NAMALWA (cell line): ENCODE measurements at regions not wholly inside any gene's neighbourhood (a gene's known extent, or its start where the extent isn't known, plus 50 kb on each side); places are given as distances from the start of the nearest gene placed in this dataset.

ENCODE experiments used
- DNase-seq: peaks from one replicate; pipeline ENCODE4 v3.0.0-alpha.2; 2015; ENCODE audit warnings: low spot score

DNA sequence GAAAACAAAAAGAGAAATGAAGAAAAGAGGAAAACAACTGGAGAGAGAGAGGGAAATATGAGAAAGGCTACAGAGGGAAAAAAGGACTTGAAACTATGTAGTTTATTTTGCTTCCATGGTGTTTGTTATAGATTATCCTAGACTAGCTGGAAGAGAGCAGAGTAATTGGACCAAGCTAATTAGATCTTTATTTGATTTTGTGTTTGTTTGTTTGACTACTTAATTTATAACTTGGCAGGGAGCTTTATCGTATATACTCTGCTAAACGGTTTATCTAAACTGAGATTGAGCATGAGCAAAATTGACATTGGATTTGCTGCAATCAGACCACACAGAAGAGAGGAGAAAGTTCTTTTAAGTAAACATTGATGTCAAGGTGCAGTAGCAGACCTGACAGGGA lies 443.8 kb upstream of the USP24 start:
- no peak for DNase-seq

DNA sequence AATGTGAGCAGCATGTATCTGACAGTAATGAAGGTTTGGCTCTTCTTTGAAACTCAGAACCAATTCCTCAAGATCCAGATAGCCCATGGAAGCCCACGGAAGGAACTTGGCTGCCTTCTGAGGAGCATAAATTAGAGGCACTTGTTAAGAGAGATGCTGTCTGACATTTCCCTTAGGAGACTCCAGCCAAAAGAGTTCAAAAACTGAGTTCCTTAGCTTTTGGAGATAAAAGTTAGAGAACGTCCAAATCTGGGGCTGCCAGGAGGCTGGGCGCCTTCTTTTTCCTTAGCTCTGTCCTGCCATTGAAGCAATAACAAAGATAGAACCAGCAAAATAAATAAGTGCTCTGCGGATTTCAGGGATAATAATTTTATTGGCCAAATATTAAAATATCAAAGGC lies 439.6 kb upstream of the USP24 start:
- DNase-seq, result no peak

DNA sequence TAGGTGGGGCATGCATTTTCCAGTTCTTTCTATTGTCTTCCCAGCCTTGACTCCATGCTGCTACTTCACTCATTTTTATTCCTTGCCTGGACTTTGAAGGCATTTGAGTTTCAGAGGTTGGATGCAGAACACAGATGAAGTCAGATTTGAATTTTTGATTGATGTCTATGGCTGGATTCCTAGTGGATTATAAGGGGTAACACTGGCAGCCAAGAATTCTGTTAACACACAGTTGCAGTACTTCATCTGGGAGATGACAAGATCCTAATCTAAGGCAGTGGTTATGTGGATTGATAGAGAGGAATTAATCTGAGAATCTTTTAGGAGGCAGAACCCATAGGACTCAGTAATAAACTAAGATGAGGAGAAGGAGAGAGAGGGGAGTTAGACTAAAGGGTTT lies 439.0 kb upstream of the USP24 start:
- DNase-seq, result no peak

DNA sequence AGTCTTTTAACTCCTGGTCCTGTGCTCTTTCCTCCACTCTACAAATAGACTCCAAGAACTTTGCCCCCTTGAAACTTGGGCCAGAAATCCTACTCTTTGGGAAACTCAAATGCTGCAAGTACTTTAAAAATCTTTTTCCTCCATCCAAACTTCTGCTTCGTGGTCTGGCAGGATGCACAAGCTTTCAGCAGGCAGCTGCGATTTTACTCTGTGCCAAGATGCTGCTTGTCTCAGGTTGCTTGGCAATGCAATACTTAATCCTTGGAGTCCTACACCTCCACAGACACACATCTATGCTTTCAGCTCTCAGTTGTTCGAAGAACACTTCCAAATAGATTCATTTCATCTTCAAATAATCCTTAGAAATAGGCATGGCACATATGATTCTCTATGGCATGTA lies 435.3 kb upstream of the USP24 start:
- DNase-seq, result no peak

DNA sequence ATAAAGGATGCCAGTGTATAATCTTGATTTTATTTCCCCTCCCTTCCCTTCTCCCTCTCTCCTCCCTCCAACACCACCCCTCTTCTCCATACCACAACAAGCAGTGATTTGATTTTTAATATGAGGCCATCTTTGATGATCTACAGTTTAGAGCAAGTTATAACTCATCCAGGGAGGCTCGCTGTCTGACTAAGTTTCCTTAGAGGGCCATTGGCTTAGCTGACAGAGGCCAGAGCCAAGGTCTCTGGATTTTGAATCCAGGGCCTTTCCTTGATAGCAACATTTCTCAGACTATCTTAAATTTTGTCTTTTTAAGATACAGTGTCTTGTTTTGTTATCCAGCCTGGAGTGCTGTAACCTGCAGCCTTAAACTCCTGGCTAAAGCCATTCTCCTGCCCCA lies 431.0 kb upstream of the USP24 start:
- no peak for DNase-seq

DNA sequence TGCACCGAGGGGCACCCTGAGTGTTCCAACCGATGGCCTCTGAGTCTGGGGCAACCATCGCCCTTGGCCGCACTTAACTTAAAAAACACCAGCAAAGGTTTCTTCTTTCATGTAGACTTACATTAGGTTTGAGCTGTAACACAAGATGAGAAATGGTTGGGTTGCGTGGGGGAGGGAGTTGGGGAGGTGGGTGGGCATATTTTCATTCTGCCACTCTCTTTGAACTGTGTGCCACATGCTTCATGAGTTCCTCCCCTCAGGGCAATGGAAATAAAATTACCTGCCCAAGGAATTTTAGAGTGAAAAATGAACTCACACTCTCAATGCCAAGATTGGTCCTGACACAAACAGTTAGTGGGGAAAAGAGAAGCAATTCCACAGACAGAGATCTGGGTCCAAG lies 430.1 kb upstream of the USP24 start:
- DNase-seq, result no peak

DNA sequence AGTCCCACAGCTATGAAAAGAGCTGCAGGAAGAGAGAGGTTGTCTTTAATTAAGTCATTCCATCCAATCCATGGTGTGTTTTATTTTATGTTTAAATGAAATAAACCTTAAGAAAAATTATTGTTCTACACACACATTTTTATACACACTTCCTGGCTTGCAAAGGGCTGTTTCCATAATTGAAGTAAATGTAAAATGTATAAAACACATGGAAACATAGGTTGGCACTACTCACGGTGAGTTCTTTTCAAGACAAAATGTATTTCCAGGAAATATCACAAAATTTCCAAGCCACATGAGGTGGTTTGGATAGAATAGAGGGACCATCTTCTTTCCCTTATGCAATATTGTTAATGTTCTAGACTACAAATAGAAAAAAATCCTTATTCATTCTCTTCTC lies 426.8 kb upstream of the USP24 start:
- no peak for DNase-seq

DNA sequence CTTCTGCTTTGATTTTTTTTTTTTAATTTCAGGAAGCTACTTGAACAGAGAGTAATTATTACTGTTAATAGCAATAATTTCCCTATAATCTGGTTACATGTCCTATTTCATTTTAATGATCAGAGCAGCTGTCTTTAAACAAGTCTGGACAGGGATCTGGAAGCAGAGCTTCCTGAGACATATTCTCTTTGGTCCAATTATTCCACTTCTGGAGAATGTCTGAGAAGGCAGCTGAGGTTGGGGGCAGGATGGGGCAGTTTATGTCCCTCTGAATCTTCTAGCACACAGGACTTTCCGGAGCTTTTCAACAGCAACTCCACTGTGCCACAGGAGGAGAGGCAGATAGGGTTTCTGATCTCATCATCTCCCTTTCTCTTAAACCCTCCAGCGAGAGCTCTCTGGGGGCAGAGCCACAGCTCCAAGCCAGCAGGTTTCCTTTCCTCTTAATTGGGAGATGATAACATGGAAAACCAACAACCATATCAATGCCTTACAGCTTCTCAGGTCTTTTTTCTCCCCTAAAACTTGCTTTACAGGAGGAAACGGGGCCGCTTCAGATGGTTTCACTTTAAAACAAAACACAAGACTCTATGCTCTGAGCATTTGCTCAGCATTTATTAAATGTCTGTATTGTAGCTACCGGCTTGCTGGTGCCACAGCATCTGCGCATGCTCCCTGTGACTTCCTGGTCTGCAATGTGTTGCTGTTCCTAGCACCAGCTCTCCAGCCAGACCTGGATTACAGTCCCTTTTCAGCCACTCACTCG lies 425.7 kb upstream of the USP24 start:
- peak; percentile 51 for DNase-seq

DNA sequence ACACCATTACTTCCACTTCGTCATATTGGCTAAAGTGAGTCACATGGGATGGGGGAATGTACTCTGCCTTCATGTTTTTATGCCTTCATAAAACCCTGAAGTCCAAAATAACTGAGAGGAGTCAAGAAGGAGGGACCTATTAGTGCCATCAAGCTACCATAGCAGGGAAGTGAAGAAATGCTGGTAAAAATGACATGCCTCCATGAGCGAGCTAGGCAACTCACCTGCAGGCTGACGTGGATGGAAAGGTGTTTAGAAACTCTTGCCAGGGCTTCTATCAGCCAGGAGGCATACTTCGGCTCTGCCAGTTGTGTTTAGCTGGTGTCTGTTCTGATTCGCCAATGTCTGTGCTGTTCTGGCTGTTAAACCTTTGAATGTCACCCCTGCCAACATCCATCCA lies 424.4 kb upstream of the USP24 start:
- no peak for DNase-seq

DNA sequence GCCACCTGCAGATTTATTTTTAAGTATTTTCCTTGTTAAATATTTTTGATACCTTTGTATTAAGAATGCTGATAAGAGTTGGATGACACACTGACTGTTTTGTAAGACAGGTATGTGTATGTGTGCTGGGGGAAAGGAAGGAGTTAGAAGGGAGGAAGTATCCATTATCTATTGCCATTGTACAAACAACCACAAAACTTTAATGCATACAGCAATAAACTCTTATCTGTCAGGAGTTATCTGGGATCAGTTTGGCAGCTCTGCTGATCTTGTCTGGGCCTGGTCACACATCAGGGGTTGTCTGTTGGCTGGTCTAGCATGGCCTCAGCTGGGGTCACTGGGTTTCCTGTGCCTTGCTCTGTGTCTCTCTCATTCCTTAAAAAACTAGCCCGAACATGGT lies 423.9 kb upstream of the USP24 start:
- no peak for DNase-seq

DNA sequence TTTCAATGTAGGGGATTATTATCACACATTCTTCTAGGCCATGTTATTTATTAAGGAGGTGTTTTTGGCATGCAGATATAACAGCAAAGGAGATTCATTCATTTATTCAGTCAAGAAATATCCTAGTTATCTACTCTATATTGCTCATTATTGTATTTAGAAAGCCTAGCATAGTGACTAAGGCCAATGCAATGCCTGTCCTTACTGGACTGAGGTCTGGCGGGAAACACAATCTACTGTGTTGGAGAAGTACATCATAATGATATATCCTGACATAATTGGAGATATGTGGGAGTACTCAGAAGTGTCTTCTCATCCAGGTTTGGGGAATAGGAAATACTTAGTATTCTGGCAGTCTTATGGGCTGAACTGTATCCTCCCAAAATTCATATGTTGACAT lies 421.5 kb upstream of the USP24 start:
- DNase-seq, result no peak

DNA sequence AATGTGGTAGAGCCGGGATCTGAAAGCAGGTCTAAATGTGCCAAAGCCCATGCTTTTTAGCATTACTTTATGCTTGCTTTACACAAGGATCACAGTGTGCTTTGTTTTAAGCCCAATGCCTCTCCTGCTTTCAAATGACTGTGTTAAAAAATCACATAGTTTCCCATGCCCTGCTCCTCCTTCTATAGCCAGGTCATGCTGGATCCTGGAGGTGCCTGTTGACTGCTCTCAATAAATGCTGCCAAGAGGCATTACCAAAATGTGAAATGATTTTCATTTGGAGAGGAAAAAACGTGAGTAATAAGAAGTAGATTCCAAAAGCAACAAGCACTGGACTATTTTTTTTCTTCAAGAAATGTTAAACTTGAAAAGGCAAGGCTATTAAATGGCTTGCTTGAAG lies 420.7 kb upstream of the USP24 start:
- DNase-seq, result no peak

DNA sequence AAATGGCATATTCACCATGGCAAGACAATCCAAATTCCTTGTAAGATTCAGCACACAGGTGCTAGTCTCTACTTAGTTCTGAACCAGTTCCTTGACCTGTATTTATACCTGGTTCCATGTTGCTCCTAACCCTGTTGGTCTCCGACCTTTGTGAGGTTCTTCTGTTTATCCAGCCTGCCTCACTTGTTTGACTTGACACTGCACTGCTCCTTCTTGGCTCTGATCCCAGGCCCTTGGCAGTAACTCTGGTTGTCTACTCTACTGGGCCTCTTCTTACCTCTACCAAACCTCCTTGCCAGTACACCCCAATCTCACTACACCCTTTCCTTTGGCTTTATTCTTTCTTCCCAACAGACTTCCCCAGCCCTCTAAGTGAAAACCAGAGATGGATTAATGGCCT lies 419.4 kb upstream of the USP24 start:
- no peak for DNase-seq

DNA sequence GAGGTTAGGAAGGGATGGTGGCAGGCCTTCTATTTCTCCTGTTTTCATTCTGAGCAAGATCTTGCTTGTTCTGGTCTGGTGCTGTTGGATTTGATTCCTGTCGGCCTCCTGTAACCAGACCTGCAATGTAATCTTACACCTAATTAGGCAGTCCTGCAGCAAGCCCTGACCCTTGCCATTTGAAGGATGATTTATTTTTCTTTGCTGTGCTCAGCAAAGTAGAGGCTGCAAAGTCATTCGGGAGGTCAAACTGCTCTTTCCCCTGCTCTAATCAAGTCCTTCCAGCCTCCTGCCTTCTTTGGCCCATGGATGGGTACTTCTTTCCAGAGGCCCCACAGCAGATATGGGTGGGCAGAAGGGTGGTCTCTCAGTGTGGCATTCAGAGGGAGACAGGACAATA lies 417.7 kb upstream of the USP24 start:
- no peak for DNase-seq

DNA sequence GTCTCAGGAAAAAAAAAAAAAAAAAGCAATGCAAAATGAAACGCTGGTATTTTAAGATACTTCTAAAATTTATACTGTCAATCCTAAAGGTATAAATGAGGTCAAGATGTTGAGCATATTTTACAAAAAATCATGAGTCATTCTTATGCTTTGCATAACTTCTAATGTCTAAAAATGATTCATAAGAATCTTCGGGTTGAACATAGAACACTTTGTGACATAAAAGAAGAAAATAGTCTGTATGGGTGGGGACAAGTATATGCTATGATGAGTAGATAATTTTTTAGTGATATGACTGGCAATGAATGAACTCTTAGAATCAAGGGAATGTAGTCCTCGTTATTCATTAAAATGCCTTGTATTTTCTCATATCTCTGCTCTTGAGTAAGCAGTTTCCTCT lies 416.9 kb upstream of the USP24 start:
- no peak for DNase-seq

DNA sequence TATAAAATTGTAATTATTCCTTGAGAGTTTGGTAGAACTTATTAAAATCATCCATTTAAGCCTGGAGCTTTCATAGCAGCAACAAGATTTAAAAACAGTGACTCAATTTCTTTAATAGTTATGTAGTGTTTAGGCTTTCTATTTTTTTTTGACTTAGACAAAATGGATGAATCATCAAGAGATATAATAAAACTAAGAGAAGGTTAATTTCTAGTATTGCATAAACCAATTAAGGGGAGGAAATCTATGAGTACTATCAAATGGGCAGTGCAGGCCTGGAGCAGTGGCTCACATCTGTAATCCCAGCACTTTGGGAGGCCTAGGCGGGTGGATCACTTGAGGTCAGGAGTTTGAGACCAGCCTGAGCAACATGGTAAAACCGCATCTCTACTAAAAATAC lies 416.3 kb upstream of the USP24 start:
- no peak for DNase-seq

DNA sequence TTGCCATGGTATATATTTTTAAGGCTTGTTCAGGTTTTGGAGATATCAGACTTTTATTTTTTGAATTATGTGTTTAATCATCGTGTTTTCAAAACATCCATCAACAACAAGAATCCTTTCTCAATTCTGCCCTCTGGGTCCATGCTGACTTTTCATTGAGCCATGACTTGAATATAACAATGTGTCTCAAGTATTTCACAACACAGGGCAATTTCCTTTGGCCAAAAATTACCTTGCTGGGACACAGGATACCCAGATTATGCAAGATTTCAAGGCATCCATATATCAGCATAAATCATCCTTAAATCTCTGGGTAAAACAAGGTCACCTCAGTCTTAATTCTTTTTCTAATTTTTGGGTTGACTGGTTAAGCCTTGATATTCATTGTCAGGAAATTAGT lies 411.2 kb upstream of the USP24 start:
- no peak for DNase-seq

DNA sequence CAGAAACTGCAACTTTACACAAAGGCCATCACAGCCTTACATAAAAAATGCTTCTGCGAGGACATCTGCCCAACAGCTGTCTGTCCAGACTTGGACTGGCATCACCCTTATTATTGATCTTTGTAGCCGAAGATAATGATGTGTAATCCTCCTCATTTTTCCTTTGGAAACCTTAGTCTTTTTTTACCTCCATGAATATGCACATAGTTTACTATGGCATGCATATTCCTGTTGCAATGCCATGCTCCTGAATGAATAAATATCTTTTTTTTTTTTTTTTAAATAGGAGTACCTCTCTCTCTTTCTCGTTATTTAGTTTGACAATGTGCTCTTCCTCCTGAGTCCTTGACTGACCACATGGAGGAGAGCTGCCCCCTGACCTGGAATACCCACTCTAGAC lies 409.6 kb upstream of the USP24 start:
- no peak for DNase-seq

DNA sequence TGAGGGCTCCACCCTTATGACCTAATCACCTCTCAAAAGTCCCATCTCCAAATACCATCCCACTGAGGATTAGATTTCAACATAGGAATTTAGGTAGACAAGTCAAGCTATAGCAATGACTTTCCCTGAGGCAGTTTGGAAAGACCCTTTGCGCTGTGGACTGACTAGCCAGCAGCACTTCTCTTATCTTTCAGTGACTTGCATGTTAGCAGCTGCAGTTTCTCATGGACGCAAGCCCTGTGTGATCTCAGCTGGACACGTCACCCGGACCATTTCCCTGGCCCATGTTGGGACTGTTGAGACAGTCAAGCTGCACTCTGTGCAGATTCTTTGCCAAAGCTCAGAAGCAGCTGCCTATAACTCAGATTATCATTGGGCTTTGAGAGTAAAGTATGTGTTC lies 408.1 kb upstream of the USP24 start:
- DNase-seq, result no peak

DNA sequence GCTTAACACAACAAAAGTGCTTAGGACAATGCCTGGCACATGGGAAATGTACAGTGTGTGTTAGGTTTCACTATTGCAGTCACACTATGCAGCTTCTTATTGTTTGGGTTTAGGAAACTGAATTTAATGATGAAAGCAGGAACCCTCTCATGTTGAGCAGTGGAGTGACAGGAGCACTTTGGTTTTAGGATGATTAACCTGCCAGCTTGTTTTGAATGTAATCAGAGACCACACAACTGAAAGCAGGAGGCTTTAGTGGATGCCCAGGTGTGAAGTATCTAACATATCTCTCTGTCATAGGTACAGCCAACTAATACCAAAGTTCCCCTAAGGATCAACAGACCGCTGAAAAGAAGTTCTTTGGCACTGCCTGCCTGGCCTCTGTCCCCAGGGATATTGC lies 406.9 kb upstream of the USP24 start:
- no peak for DNase-seq

DNA sequence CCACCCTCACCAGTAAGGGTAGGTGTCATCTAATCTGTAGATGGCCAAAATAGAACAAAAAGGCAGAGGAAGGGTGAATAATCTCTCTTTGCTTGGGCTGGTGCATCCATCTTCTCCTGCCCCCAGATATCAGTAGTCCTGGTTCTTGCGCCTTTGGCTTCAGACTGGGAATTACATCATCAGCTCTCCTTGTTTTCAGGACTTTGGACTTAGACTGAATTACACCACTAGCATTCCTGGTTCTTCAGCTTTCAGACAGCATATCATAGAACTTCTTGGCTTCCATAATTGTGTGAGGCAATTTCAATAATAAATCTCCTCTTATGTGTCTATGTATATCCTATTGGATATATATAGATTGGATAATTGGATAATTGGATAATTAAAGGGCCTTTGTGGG lies 403.0 kb upstream of the USP24 start:
- DNase-seq, result no peak

DNA sequence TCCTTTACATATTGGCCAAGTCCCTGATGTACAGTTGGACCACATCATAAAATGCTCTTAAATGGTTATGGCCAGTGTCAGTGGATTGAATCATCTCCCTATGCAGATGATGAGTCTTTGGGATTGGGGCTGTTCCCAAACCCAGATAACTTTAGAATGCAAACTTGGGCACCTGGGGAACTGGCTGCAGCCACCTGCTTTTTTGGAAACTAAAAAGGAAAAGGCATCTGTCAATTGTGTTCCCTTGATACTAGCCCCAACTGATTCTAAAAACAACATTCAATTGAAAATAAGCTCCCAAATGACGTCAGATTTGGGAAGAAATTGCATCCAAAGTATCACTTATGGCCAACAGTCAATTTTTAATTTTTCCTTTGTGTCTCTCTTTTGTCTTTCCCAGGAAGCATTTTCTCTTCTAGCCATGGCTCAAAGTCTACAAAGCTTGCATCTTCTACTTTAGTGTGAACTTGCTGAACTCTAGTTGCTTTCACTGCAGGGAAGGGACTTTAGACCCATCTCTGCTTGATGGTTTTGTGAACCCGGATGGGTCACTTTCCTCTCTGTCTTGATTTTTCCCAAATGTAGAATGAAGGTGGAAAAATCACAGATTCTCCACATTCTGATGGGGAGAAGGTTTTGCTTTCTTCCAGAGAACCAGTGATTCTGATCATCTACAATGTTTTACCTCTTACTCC lies 402.3 kb upstream of the USP24 start:
- no peak for DNase-seq

DNA sequence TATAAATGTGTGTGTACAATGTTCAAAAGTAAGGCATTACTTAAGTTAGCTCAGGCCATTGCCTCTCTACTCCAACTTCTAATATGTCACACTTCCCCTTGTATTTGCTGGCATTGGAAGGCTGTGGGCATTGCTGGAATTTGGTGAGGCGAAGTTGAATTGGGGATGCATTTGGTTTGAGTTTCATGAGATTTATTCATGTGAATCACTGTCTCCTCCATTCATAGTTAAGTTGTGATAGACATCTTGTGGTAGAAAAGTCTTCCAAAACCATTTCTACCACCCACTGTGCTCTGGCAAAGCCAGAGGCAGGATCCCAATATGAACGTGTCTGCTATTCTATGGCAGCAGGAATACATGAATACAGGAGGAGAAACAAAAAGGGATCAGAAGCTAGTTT lies 397.8 kb upstream of the USP24 start:
- DNase-seq, result no peak

DNA sequence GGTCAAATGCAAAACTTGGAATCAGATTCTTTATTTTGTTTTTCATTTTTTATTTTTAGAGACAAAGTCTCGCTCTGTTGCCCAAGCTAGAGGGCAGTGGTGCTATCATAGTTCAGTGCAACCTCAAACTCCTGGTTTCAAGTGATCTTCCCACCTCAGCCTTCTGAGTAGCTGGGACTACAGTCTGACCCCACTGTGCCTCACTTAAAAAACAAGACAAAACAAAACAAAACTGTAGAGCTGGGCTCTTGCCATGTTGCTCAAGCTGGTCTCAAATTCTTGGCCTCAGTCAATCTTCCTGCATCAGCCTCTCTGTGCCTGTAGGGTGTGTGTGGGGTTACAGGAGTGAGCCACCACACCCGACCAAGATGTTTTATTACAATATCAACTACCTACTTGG lies 396.0 kb upstream of the USP24 start:
- DNase-seq, result no peak
